Activated CD8-positive, alpha-beta memory T cell treated with anti-CD3 and anti-CD28 coated beads, Interleukin-2, amount 10 ng/mL, durations not matched to agents 7 days and 5 days (primary cell): ENCODE measurements at regions not wholly inside any gene's neighbourhood (a gene's known extent, or its start where the extent isn't known, plus 50 kb on each side); places are given as distances from the start of the nearest gene placed in this dataset.
"Not testable (repeated sequence)": the region's sequence is repeated elsewhere in the genome, so short reads cannot be mapped to it uniquely, and the experiment has no call there.

Experiments
- ATAC-seq: fragments of 150-1000 bp; cut with Tn5 transposase; one replicate; pipeline ENCODE4 v1.10.0; 2021; ENCODE audit warnings: moderate library complexity
- CTCF ChIA-PET: fragments of 350-600 bp; sonication (Branson Sonifier 250); formaldehyde crosslinking; loops from one replicate; lab custom pipeline; 2021; ENCODE audit warnings: antibody characterized with exemption; lab: Charles Lee
- DNase-seq: peaks from one replicate; pipeline ENCODE4 v3.0.0-alpha.2; 2020
- H3K27ac Mint-ChIP-seq: one replicate; pipeline ENCODE4 v1.8.0; 2021; ENCODE audit warnings: mild to moderate bottlenecking, mixed read lengths
- H3K27me3 Mint-ChIP-seq: one replicate; pipeline ENCODE4 v1.8.0; 2021; ENCODE audit warnings: mixed read lengths
- H3K36me3 Mint-ChIP-seq: one replicate; pipeline ENCODE4 v1.8.0; 2021; ENCODE audit warnings: mild to moderate bottlenecking, mixed read lengths
- H3K4me1 Mint-ChIP-seq: one replicate; pipeline ENCODE4 v1.8.0; 2021; ENCODE audit warnings: mixed read lengths
- H3K4me3 Mint-ChIP-seq: one replicate; pipeline ENCODE4 v1.8.0; 2021; ENCODE audit warnings: mild to moderate bottlenecking, moderate library complexity, mixed read lengths
- H3K9me3 Mint-ChIP-seq: one replicate; pipeline ENCODE4 v1.8.0; 2022; ENCODE audit warnings: low read depth, mixed read lengths

- Mint-ChIP-seq H3K4me1 (no peaks in the 10 kb centered on the region), H3K4me3 (no peak overlapping the region), H3K36me3 (no peaks in the 10 kb centered on the region), H3K27me3 (no peaks in the 10 kb centered on the region), H3K9me3 (peaks cover 9% of the 10 kb centered on the region), H3K27ac (no peak overlapping the region)
- DNase-seq: no peak
- CTCF ChIA-PET: no interaction called here
- ATAC-seq: no peak
Observed at GRCh38 chr11:28903716-28904115, 795.5 kb downstream of the METTL15 start.

GRCh38 chr11:28900427-28900826 lies 792.2 kb downstream of the METTL15 start:
- no peak overlapping the region for H3K4me3 Mint-ChIP-seq
- H3K4me1 Mint-ChIP-seq: no peaks in the 10 kb centered on the region
- CTCF ChIA-PET: no interaction called here
- no peak overlapping the region for H3K27ac Mint-ChIP-seq
- ATAC-seq (no peak), DNase-seq (no peak)
- no peaks in the 10 kb centered on the region for H3K27me3 Mint-ChIP-seq
- H3K9me3 Mint-ChIP-seq: peaks cover 8% of the 10 kb centered on the region
- no peaks in the 10 kb centered on the region for H3K36me3 Mint-ChIP-seq

GRCh38 chr11:28899706-28900105 lies 791.5 kb downstream of the METTL15 start:
- H3K4me1 Mint-ChIP-seq: no peaks in the 10 kb centered on the region
- no peak overlapping the region for H3K27ac Mint-ChIP-seq
- no peak overlapping the region for H3K4me3 Mint-ChIP-seq
- DNase-seq: no peak
- CTCF ChIA-PET: no interaction called here
- no peaks in the 10 kb centered on the region for H3K27me3 Mint-ChIP-seq
- H3K36me3 Mint-ChIP-seq: no peaks in the 10 kb centered on the region
- no peak for ATAC-seq
- peaks cover 8% of the 10 kb centered on the region for H3K9me3 Mint-ChIP-seq

- ATAC-seq, DNase-seq, H3K4me3 Mint-ChIP-seq, H3K4me1 Mint-ChIP-seq, H3K36me3 Mint-ChIP-seq, H3K27ac Mint-ChIP-seq, H3K27me3 Mint-ChIP-seq, CTCF ChIA-PET: not testable (repeated sequence)
- peaks cover 14% of the 10 kb centered on the region for H3K9me3 Mint-ChIP-seq
Observed at GRCh38 chr11:28890601-28891040, 782.4 kb downstream of the METTL15 start.

- CTCF ChIA-PET: no interaction called here
- no peaks in the 10 kb centered on the region for H3K4me1 Mint-ChIP-seq
- ATAC-seq (no peak), DNase-seq (no peak)
- no peak overlapping the region for H3K27ac Mint-ChIP-seq
- no peaks in the 10 kb centered on the region for H3K27me3 Mint-ChIP-seq
- peaks cover 18% of the 10 kb centered on the region for H3K9me3 Mint-ChIP-seq
- H3K36me3 Mint-ChIP-seq: no peaks in the 10 kb centered on the region
- H3K4me3 Mint-ChIP-seq: no peak overlapping the region
Observed at GRCh38 chr11:28887681-28888080, 779.5 kb downstream of the METTL15 start.

GRCh38 chr11:28879869-28880268 lies 771.7 kb downstream of the METTL15 start:
- no peak for DNase-seq
- Mint-ChIP-seq H3K4me1 (no peaks in the 10 kb centered on the region), H3K4me3 (no peak overlapping the region), H3K27ac (no peak overlapping the region), H3K36me3 (no peaks in the 10 kb centered on the region), H3K27me3 (no peaks in the 10 kb centered on the region), H3K9me3 (peaks cover 10% of the 10 kb centered on the region)
- ATAC-seq: no peak
- CTCF ChIA-PET: no interaction called here

- ATAC-seq (no peak), DNase-seq (no peak)
- H3K9me3 Mint-ChIP-seq: peaks cover 4% of the 10 kb centered on the region
- H3K27ac Mint-ChIP-seq: no peak overlapping the region
- H3K36me3 Mint-ChIP-seq: no peaks in the 10 kb centered on the region
- no peaks in the 10 kb centered on the region for H3K27me3 Mint-ChIP-seq
- CTCF ChIA-PET: interaction anchor here (0.6 kb wide), 1 partner anchor 285 kb away, joined by 3 read pairs; no protein-coding TSS in a partner anchor
- H3K4me1 Mint-ChIP-seq: no peaks in the 10 kb centered on the region
- H3K4me3 Mint-ChIP-seq: no peak overlapping the region
Observed at GRCh38 chr11:28878025-28878424, 769.8 kb downstream of the METTL15 start.

GRCh38 chr11:28877340-28877739 lies 769.2 kb downstream of the METTL15 start:
- ATAC-seq: no peak
- H3K27me3 Mint-ChIP-seq: no peaks in the 10 kb centered on the region
- CTCF ChIA-PET: no interaction called here
- no peaks in the 10 kb centered on the region for H3K36me3 Mint-ChIP-seq
- H3K4me1 Mint-ChIP-seq: no peaks in the 10 kb centered on the region
- no peak overlapping the region for H3K27ac Mint-ChIP-seq
- H3K4me3 Mint-ChIP-seq: no peak overlapping the region
- H3K9me3 Mint-ChIP-seq: peaks cover 1% of the 10 kb centered on the region
- DNase-seq: no peak

GRCh38 chr11:28874706-28875105 lies 766.5 kb downstream of the METTL15 start:
- Mint-ChIP-seq H3K9me3 (no peaks in the 10 kb centered on the region), H3K27ac (no peak overlapping the region), H3K4me1 (no peaks in the 10 kb centered on the region), H3K27me3 (no peaks in the 10 kb centered on the region), H3K36me3 (no peaks in the 10 kb centered on the region), H3K4me3 (no peak overlapping the region)
- no peak for DNase-seq
- CTCF ChIA-PET: no interaction called here
- no peak for ATAC-seq

- DNase-seq (no peak), ATAC-seq (no peak)
- Mint-ChIP-seq H3K27me3 (no peaks in the 10 kb centered on the region), H3K36me3 (no peaks in the 10 kb centered on the region), H3K9me3 (peaks cover 4% of the 10 kb centered on the region), H3K4me1 (no peaks in the 10 kb centered on the region), H3K4me3 (no peak overlapping the region), H3K27ac (no peak overlapping the region)
- CTCF ChIA-PET: no interaction called here
Observed at GRCh38 chr11:28871090-28871489, 762.9 kb downstream of the METTL15 start.

GRCh38 chr11:28863422-28863821 lies 755.2 kb downstream of the METTL15 start:
- no peak for DNase-seq
- H3K4me1 Mint-ChIP-seq: no peaks in the 10 kb centered on the region
- H3K9me3 Mint-ChIP-seq: peaks cover 11% of the 10 kb centered on the region
- no peak overlapping the region for H3K27ac Mint-ChIP-seq
- no peak for ATAC-seq
- H3K4me3 Mint-ChIP-seq: no peak overlapping the region
- CTCF ChIA-PET: no interaction called here
- no peaks in the 10 kb centered on the region for H3K36me3 Mint-ChIP-seq
- no peaks in the 10 kb centered on the region for H3K27me3 Mint-ChIP-seq

GRCh38 chr11:28860893-28861292 lies 752.7 kb downstream of the METTL15 start:
- CTCF ChIA-PET: no interaction called here
- Mint-ChIP-seq H3K4me3 (no peak overlapping the region), H3K4me1 (no peaks in the 10 kb centered on the region), H3K27me3 (no peaks in the 10 kb centered on the region), H3K9me3 (peaks cover 15% of the 10 kb centered on the region), H3K27ac (no peak overlapping the region), H3K36me3 (no peaks in the 10 kb centered on the region)
- DNase-seq: no peak
- ATAC-seq: no peak

- CTCF ChIA-PET: no interaction called here
- Mint-ChIP-seq H3K9me3 (peaks cover 13% of the 10 kb centered on the region), H3K4me1 (no peaks in the 10 kb centered on the region), H3K27me3 (no peaks in the 10 kb centered on the region), H3K36me3 (no peaks in the 10 kb centered on the region), H3K4me3 (no peak overlapping the region), H3K27ac (no peak overlapping the region)
- ATAC-seq (no peak), DNase-seq (no peak)
Observed at GRCh38 chr11:28858076-28858475, 749.9 kb downstream of the METTL15 start.

GRCh38 chr11:28849053-28849452 lies 740.9 kb downstream of the METTL15 start:
- ATAC-seq (no peak), DNase-seq (no peak)
- CTCF ChIA-PET: no interaction called here
- no peaks in the 10 kb centered on the region for H3K36me3 Mint-ChIP-seq
- H3K4me3 Mint-ChIP-seq: no peak overlapping the region
- H3K27ac Mint-ChIP-seq: no peak overlapping the region
- no peaks in the 10 kb centered on the region for H3K4me1 Mint-ChIP-seq
- peaks cover 8% of the 10 kb centered on the region for H3K9me3 Mint-ChIP-seq
- H3K27me3 Mint-ChIP-seq: no peaks in the 10 kb centered on the region

GRCh38 chr11:28842716-28843115 lies 734.5 kb downstream of the METTL15 start:
- no peak overlapping the region for H3K27ac Mint-ChIP-seq
- H3K36me3 Mint-ChIP-seq: no peaks in the 10 kb centered on the region
- H3K9me3 Mint-ChIP-seq: peaks cover 6% of the 10 kb centered on the region
- H3K4me1 Mint-ChIP-seq: no peaks in the 10 kb centered on the region
- no peak overlapping the region for H3K4me3 Mint-ChIP-seq
- no peaks in the 10 kb centered on the region for H3K27me3 Mint-ChIP-seq
- DNase-seq (no peak), ATAC-seq (no peak)
- CTCF ChIA-PET: no interaction called here
